IMR-90 (cell line): ENCODE measurements at regions not wholly inside any gene's neighbourhood (a gene's known extent, or its start where the extent isn't known, plus 50 kb on each side); places are given as distances from the start of the nearest gene placed in this dataset.
"Not testable (repeated sequence)": the region's sequence is repeated elsewhere in the genome, so short reads cannot be mapped to it uniquely, and the experiment has no call there.

Source experiments
- ATAC-seq: fragments of 200-7000 bp; cut with Tn5 transposase; 2 replicates; pipeline ENCODE4 v1.9.1; 2020; ENCODE audit warnings: low read depth, mild to moderate bottlenecking, moderate library complexity
- BruUV-seq: library from RNA; stranded (reverse); fragments of 400-500 nt; replicated peaks from 2 replicates; lab custom pipeline; 2021; lab: Mats Ljungman, UMichigan
- CTCF ChIA-PET: fragments of 300-600 bp; formaldehyde crosslinking; extraction: SDS; loops from one replicate; lab custom pipeline; 2021; ENCODE audit warnings: antibody characterized with exemption; lab: Yijun Ruan, JAX
- POLR2A ChIA-PET: fragments of 300-600 bp; sonication (Branson Sonifier 250); formaldehyde crosslinking; loops from one replicate; lab custom pipeline; 2022; ENCODE audit warnings: antibody characterized with exemption; ENCODE audit not compliant: unreplicated experiment; lab: Charles Lee
- DNase-seq: peaks from one replicate; pipeline ENCODE4 v3.0.0; 2013
- H2AFZ ChIP-seq: replicated peaks from 2 replicates; pipeline ENCODE3; 2013; ENCODE audit warnings: low read length, mild to moderate bottlenecking; ENCODE audit not compliant: poor library complexity
- H2AK5ac ChIP-seq: 2 replicates; pipeline ENCODE4 v1.6.1; 2013; ENCODE audit warnings: low read depth, low read length, inconsistent platforms
- H2AK9ac ChIP-seq: replicated peaks from 2 replicates; pipeline ENCODE3; 2013; ENCODE audit warnings: mild to moderate bottlenecking, low read depth, low read length, moderate library complexity; ENCODE audit not compliant: poor library complexity
- H2BK120ac ChIP-seq: 2 replicates; pipeline ENCODE4 v1.6.1; 2013; ENCODE audit warnings: low read depth, low read length, inconsistent platforms
- H2BK15ac ChIP-seq: 3 replicates; pipeline ENCODE4 v1.6.1; 2013; ENCODE audit warnings: low read depth, low read length, inconsistent platforms
- H2BK20ac ChIP-seq: 2 replicates; pipeline ENCODE4 v1.6.1; 2013; ENCODE audit warnings: low read depth, mild to moderate bottlenecking, inconsistent platforms, low read length, moderate library complexity
- H2BK5ac ChIP-seq: 2 replicates; pipeline ENCODE4 v1.6.1; 2013; ENCODE audit warnings: mild to moderate bottlenecking, low read depth, low read length, inconsistent platforms; ENCODE audit not compliant: poor library complexity, severe bottlenecking
- H3K14ac ChIP-seq: replicated peaks from 2 replicates; pipeline ENCODE4 v1.6.1; 2013; ENCODE audit warnings: low read depth, low read length, inconsistent platforms
- H3K18ac ChIP-seq: 2 replicates; pipeline ENCODE4 v1.6.1; 2013; ENCODE audit warnings: low read depth, low read length, control low read depth
- H3K23ac ChIP-seq: 2 replicates; pipeline ENCODE4 v1.6.1; 2013; ENCODE audit warnings: low read depth, low read length, inconsistent platforms
- H3K27ac ChIP-seq: 2 replicates; pipeline ENCODE4 v1.5.1; 2013; ENCODE audit warnings: mild to moderate bottlenecking, control low read depth, low read length; ENCODE audit not compliant: insufficient read depth
- H3K27me3 ChIP-seq: 2 replicates; pipeline ENCODE4 v1.6.1; 2013; ENCODE audit warnings: low read length; ENCODE audit not compliant: control insufficient read depth, insufficient read depth
- H3K36me3 ChIP-seq: 2 replicates; pipeline ENCODE4 v1.6.1; 2013; ENCODE audit warnings: low read length, mixed read lengths; ENCODE audit not compliant: control insufficient read depth, insufficient read depth
- H3K4ac ChIP-seq: 2 replicates; pipeline ENCODE4 v1.6.1; 2013; ENCODE audit warnings: low read depth, low read length, inconsistent platforms
- H3K4me1 ChIP-seq: 2 replicates; pipeline ENCODE4 v1.6.1; 2013; ENCODE audit warnings: low read length, mixed read lengths; ENCODE audit not compliant: control insufficient read depth, insufficient read depth
- H3K4me2 ChIP-seq: 2 replicates; pipeline ENCODE4 v1.6.1; 2013; ENCODE audit warnings: low read depth, mild to moderate bottlenecking, control low read depth, low read length, moderate library complexity
- H3K4me3 ChIP-seq: 2 replicates; pipeline ENCODE4 v1.5.1; 2013; ENCODE audit warnings: low read depth, mild to moderate bottlenecking, control low read depth, low read length, moderate library complexity; ENCODE audit not compliant: insufficient read depth
- H3K56ac ChIP-seq: 2 replicates; pipeline ENCODE4 v1.6.1; 2013; ENCODE audit warnings: low read length, inconsistent platforms; ENCODE audit not compliant: insufficient read depth; ENCODE audit errors: extremely low read depth
- H3K79me1 ChIP-seq, 2 experiments: 2 replicates each; pipeline ENCODE4 v1.6.1; 2013; ENCODE audit warnings: low read length in 2 of 2, inconsistent platforms in 1 of 2, low read depth in 1 of 2
- H3K9ac ChIP-seq: 2 replicates; pipeline ENCODE4 v1.6.1; 2013; ENCODE audit warnings: low read depth, low read length, control low read depth
- H3K9me1 ChIP-seq: 2 replicates; pipeline ENCODE4 v1.6.1; 2013; ENCODE audit warnings: low read length, inconsistent platforms; ENCODE audit not compliant: insufficient read depth
- H3K9me3 ChIP-seq: 2 replicates; pipeline ENCODE4 v1.6.1; 2013; ENCODE audit warnings: low read length; ENCODE audit not compliant: control insufficient read depth, insufficient read depth
- H4K20me1 ChIP-seq: 2 replicates; pipeline ENCODE4 v1.6.1; 2013; ENCODE audit warnings: low read length, inconsistent platforms; ENCODE audit not compliant: insufficient read depth
- H4K5ac ChIP-seq: 2 replicates; pipeline ENCODE4 v1.6.1; 2013; ENCODE audit warnings: mild to moderate bottlenecking, low read depth, low read length, control low read depth
- H4K8ac ChIP-seq, 2 experiments: 2 replicates each; pipeline ENCODE4 v1.6.1; 2013; ENCODE audit warnings: low read depth in 2 of 2, low read length in 2 of 2, control low read depth in 1 of 2, inconsistent platforms in 1 of 2
- H4K91ac ChIP-seq: 2 replicates; pipeline ENCODE4 v1.6.1; 2013; ENCODE audit warnings: low read depth, low read length, inconsistent platforms; ENCODE audit not compliant: insufficient read depth
- WGBS, 2 experiments: methylation state at CpG; one replicate each; pipeline versions ENCODE4 v1.1.5 to v1.1.7; 2013; ENCODE audit warnings: missing lambda C conversion rate in 2 of 2; ENCODE audit not compliant: insufficient read length in 1 of 2; ENCODE audit errors: extremely low coverage in 2 of 2; 5-methylcytosine and 5-hydroxymethylcytosine counted together
- dilution Hi-C: fragments of 300-500 bp; cut with HindIII; formaldehyde crosslinking; loops from one replicate; pipeline ENCODE4 v1.14.3; 2018; ENCODE audit warnings: low sequenced_read_pairs; ENCODE audit not compliant: unreplicated experiment
- in situ Hi-C: fragments of 300-500 bp; cut with MboI; formaldehyde crosslinking; loops from 3 replicates; pipeline ENCODE4 v1.14.3; 2019; ENCODE audit warnings: low sequenced_read_pairs, inconsistent platforms, mixed read lengths
- intact Hi-C: fragments of 100-400 bp; cut with micrococcal nuclease; formaldehyde crosslinking; loops from 2 replicates; pipeline ENCODE4 v1.10.0; 2022

DNA sequence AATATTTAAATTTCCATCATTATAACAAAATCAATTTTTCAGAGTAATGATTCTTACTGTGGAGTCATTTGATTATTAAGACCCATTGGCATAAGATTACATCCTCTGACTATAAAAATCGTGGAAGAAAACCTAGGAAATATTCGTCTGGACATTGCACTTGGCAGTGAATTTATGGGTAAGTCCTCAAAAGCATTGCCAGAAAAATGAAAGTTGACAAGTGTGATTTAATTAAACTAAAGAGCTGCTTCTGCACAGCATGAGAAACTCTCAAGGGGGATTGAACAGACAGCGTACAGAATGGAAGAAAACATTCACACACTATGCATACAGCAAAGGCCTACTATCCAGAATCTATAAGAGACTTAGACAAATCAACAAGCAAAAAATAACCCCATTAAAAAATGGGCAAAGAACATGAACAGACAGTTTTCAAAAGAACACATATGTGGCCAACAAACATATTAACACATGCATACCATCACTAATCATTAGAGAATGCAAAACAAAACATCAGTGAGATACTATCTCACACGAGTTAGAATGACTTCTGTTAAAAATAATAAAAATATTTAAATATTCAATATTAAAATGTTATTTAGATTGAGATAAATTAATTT, 111.4 kb downstream of the CCDC74A start:
- H3K23ac ChIP-seq, H2BK5ac ChIP-seq, H3K4me1 ChIP-seq, H3K4me2 ChIP-seq, H3K4ac ChIP-seq, H3K9me3 ChIP-seq, dilution Hi-C loops, H4K20me1 ChIP-seq, H3K14ac ChIP-seq, H3K9me1 ChIP-seq, H2BK15ac ChIP-seq, H3K18ac ChIP-seq, H3K27me3 ChIP-seq, intact Hi-C loops, BruUV-seq, H4K91ac ChIP-seq, POLR2A ChIA-PET, ATAC-seq, H2BK20ac ChIP-seq, H4K8ac ChIP-seq, H2AFZ ChIP-seq, H3K79me1 ChIP-seq, H2BK120ac ChIP-seq, in situ Hi-C loops, H3K4me3 ChIP-seq, H4K5ac ChIP-seq, H2AK5ac ChIP-seq, H3K56ac ChIP-seq, DNase-seq, H3K36me3 ChIP-seq, H3K27ac ChIP-seq, H3K9ac ChIP-seq, CTCF ChIA-PET, H2AK9ac ChIP-seq: not testable (repeated sequence)
- 40% methylated on average over 2 of the region's 4 CpGs; no CpG with 5 or more reads in 1 of the 2 experiments for WGBS, 2 experiments
